ENCODE measurements at regions not wholly inside any gene's neighbourhood (a gene's known extent, or its start where the extent isn't known, plus 50 kb on each side); places are given as distances from the start of the nearest gene placed in this dataset.

GRCh38 chr18:56327191-56327885 is 311.1 kb downstream of the TXNL1 start:
- Histone ChIP-seq H3K27me3 (ENCODE audit: control insufficient read depth, insufficient read depth, low read length) (no peaks in the 10 kb centered on the region), H3K4me3 (ENCODE audit: low read length) (no peak overlapping the region), H3K4me1 (ENCODE audit: control insufficient read depth, insufficient read depth, low read length) (no peaks in the 10 kb centered on the region), H3K36me3 (ENCODE audit: control insufficient read depth, insufficient read depth, low read length) (no peaks in the 10 kb centered on the region), H3K9me3 (ENCODE audit: control insufficient read depth, insufficient read depth, low read length) (no peaks in the 10 kb centered on the region), H3K27ac (ENCODE audit: low read length) (no peak overlapping the region)
- no peak for DNase-seq (ENCODE audit: low read depth, low spot score)
- WGBS (ENCODE audit: insufficient coverage, insufficient read length) = no CpG with 5 or more reads among the region's 7 CpGs

DNA sequence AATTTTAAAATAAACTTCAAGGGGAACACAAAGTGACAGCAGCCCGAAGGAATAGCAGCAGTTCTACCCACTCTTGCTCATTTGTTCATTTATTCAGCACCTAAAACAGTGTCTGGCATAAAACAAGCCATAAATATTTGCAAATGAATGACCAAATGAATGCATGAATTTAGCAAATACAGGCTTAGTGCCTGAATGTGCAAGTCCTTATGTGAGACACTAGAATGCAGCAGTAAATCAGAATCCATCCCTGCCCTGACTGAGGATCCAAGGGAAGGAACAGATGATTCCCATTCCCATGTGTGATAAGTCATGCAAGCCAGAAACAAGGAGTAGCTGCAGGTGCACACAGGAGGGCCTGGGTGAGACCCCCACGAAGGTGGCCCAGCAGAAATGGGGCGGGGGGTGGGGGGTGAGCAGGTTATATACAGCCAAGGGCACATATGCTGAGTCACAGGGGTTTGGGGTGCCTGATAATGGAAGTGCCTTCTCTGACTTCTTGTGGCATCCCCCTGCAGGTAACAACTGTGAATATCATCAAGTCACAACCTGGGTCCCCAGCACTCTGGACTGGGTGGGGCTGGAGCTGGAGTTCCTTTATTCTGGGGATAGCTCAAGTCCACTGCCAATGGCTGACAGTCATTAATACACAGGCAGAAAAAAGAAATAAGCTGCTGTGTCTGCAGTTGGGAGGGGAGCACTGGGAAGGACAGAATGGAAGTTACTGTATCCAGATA is 311.9 kb downstream of the TXNL1 start:
- WGBS (ENCODE audit: insufficient coverage, insufficient read length) = no CpG with 5 or more reads among the region's 3 CpGs

DNA sequence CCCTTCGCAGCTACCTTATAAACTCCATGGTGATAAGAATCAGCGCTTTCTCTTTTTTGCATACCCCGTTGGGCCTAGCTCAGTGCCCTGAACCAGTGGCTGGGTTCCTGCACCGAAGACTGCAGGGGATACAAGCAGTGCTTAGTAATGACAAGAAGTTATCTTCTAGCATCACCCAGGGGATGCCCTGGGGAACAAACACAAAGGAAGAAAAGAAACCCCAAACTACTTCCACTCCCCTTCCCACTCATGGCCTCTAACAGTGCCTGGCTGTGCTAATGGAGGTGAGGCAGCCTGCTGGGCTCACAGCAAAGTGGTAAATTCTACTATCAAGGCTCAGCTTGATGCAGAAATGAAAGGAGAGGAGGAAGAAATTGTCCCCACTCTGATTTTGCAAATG is 314.7 kb downstream of the TXNL1 start:
- no peak overlapping the region for H3K27ac ChIP-seq (ENCODE audit: low read length)
- WGBS (ENCODE audit: insufficient coverage, insufficient read length) = no CpG with 5 or more reads among the region's 4 CpGs
- H3K4me3 ChIP-seq (ENCODE audit: low read length) = no peak overlapping the region
- no peaks in the 10 kb centered on the region for H3K36me3 ChIP-seq (ENCODE audit: control insufficient read depth, insufficient read depth, low read length)
- no peaks in the 10 kb centered on the region for H3K27me3 ChIP-seq (ENCODE audit: control insufficient read depth, insufficient read depth, low read length)
- no peaks in the 10 kb centered on the region for H3K9me3 ChIP-seq (ENCODE audit: control insufficient read depth, insufficient read depth, low read length)
- no peaks in the 10 kb centered on the region for H3K4me1 ChIP-seq (ENCODE audit: control insufficient read depth, insufficient read depth, low read length)
- no peak for DNase-seq (ENCODE audit: low read depth, low spot score)

More for the DNA sequence above, 311.9 kb downstream of the TXNL1 start:
- Histone ChIP-seq H3K4me3 (ENCODE audit: low read length) (no peak overlapping the region), H3K9me3 (ENCODE audit: control insufficient read depth, insufficient read depth, low read length) (no peaks in the 10 kb centered on the region), H3K4me1 (ENCODE audit: control insufficient read depth, insufficient read depth, low read length) (no peaks in the 10 kb centered on the region), H3K27ac (ENCODE audit: low read length) (no peak overlapping the region), H3K27me3 (ENCODE audit: control insufficient read depth, insufficient read depth, low read length) (no peaks in the 10 kb centered on the region), H3K36me3 (ENCODE audit: control insufficient read depth, insufficient read depth, low read length) (no peaks in the 10 kb centered on the region)
- DNase-seq (ENCODE audit: low read depth, low spot score) = no peak

DNA sequence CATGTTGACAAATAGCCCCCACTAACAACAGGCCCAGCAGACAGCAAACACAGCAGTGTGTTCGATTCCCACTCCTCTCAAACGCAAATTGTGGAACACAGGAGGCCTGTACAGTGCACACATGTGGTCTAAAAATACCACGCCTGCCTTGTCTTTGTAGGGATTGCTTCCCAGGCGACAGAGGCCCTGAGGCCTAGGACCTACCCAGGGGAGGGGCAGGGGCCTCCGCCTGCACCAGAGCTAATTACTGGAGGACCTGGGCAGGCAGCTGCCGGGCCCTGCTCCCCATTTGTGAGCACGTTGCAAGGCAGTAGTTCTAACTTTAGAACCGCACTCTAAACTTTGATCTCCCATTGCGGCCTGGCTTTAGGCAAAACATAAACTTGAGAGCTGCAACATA is 316.0 kb downstream of the TXNL1 start:
- Histone ChIP-seq H3K4me3 (ENCODE audit: low read length) (no peak overlapping the region), H3K9me3 (ENCODE audit: control insufficient read depth, insufficient read depth, low read length) (no peaks in the 10 kb centered on the region), H3K36me3 (ENCODE audit: control insufficient read depth, insufficient read depth, low read length) (no peaks in the 10 kb centered on the region), H3K27me3 (ENCODE audit: control insufficient read depth, insufficient read depth, low read length) (no peaks in the 10 kb centered on the region), H3K4me1 (ENCODE audit: control insufficient read depth, insufficient read depth, low read length) (no peaks in the 10 kb centered on the region), H3K27ac (ENCODE audit: low read length) (no peak overlapping the region)
- WGBS (ENCODE audit: insufficient coverage, insufficient read length) = no CpG with 5 or more reads among the region's 9 CpGs
- no peak for DNase-seq (ENCODE audit: low read depth, low spot score)

DNA sequence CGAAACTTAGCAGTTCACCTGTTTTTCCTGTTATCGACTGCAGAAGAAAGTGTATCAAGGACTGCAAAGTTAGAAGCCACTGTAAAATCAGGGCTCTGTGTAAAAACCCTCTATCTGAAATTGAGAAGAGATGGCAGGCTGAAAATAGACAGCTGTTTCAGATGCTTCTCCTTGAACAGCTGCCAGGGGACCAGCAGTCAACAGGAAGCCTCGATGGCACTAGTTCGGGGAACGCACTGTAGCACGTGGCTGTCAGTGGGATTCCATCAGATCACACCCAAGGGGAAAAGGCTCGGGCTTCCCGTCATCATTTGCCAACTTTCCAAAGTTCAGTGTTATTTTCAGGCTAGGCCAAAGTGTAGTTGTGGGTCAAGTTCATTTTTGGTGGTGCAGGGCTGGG is 316.9 kb downstream of the TXNL1 start:
- WGBS (ENCODE audit: insufficient coverage, insufficient read length) = no CpG with 5 or more reads among the region's 8 CpGs
- Histone ChIP-seq H3K4me3 (ENCODE audit: low read length) (no peak overlapping the region), H3K9me3 (ENCODE audit: control insufficient read depth, insufficient read depth, low read length) (no peaks in the 10 kb centered on the region), H3K27ac (ENCODE audit: low read length) (no peak overlapping the region), H3K36me3 (ENCODE audit: control insufficient read depth, insufficient read depth, low read length) (no peaks in the 10 kb centered on the region), H3K4me1 (ENCODE audit: control insufficient read depth, insufficient read depth, low read length) (no peaks in the 10 kb centered on the region), H3K27me3 (ENCODE audit: control insufficient read depth, insufficient read depth, low read length) (no peaks in the 10 kb centered on the region)
- no peak for DNase-seq (ENCODE audit: low read depth, low spot score)

DNA sequence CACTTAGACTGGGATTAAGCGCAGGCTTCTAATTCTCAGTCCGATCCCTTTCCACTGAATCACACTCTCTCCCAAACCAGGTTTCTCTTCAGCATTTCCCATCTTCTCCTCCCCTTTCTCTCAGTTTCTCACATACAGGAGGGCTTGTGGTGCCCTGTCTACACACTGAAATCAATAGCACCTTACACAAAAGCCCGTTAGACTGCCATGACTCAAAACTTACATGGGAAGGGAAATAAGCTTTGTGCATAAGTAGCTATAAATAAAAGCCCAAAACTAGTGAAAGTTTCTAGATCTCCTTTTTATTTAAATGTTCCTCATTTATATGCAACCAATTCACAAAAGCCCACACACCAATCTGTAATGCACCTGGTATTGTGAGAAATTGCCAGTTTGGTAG is 318.4 kb downstream of the TXNL1 start:
- H3K9me3 ChIP-seq (ENCODE audit: control insufficient read depth, insufficient read depth, low read length) = no peaks in the 10 kb centered on the region
- no peaks in the 10 kb centered on the region for H3K27me3 ChIP-seq (ENCODE audit: control insufficient read depth, insufficient read depth, low read length)
- no peak for DNase-seq (ENCODE audit: low read depth, low spot score)
- no peak overlapping the region for H3K27ac ChIP-seq (ENCODE audit: low read length)
- no peaks in the 10 kb centered on the region for H3K4me1 ChIP-seq (ENCODE audit: control insufficient read depth, insufficient read depth, low read length)
- no peak overlapping the region for H3K4me3 ChIP-seq (ENCODE audit: low read length)
- WGBS (ENCODE audit: insufficient coverage, insufficient read length) = no CpG with 5 or more reads among the region's 3 CpGs
- no peaks in the 10 kb centered on the region for H3K36me3 ChIP-seq (ENCODE audit: control insufficient read depth, insufficient read depth, low read length)

- Histone ChIP-seq H3K27me3 (ENCODE audit: control insufficient read depth, insufficient read depth, low read length) (no peaks in the 10 kb centered on the region), H3K36me3 (ENCODE audit: control insufficient read depth, insufficient read depth, low read length) (no peaks in the 10 kb centered on the region), H3K9me3 (ENCODE audit: control insufficient read depth, insufficient read depth, low read length) (no peaks in the 10 kb centered on the region), H3K4me3 (ENCODE audit: low read length) (no peak overlapping the region), H3K27ac (ENCODE audit: low read length) (no peak overlapping the region), H3K4me1 (ENCODE audit: control insufficient read depth, insufficient read depth, low read length) (no peaks in the 10 kb centered on the region)
- WGBS (ENCODE audit: insufficient coverage, insufficient read length) = no CpG with 5 or more reads among the region's 2 CpGs
- DNase-seq (ENCODE audit: low read depth, low spot score) = no peak
Measured at GRCh38 chr18:56316727-56317126, 321.7 kb downstream of the TXNL1 start.

- no peaks in the 10 kb centered on the region for H3K4me1 ChIP-seq (ENCODE audit: control insufficient read depth, insufficient read depth, low read length)
- H3K27me3 ChIP-seq (ENCODE audit: control insufficient read depth, insufficient read depth, low read length) = no peaks in the 10 kb centered on the region
- DNase-seq (ENCODE audit: low read depth, low spot score) = no peak
- no peak overlapping the region for H3K27ac ChIP-seq (ENCODE audit: low read length)
- H3K9me3 ChIP-seq (ENCODE audit: control insufficient read depth, insufficient read depth, low read length) = no peaks in the 10 kb centered on the region
- H3K36me3 ChIP-seq (ENCODE audit: control insufficient read depth, insufficient read depth, low read length) = no peaks in the 10 kb centered on the region
- WGBS (ENCODE audit: insufficient coverage, insufficient read length) = no CpG with 5 or more reads among the region's 1 CpG
- H3K4me3 ChIP-seq (ENCODE audit: low read length) = no peak overlapping the region
Measured at GRCh38 chr18:56315363-56315762, 323.0 kb downstream of the TXNL1 start.

DNA sequence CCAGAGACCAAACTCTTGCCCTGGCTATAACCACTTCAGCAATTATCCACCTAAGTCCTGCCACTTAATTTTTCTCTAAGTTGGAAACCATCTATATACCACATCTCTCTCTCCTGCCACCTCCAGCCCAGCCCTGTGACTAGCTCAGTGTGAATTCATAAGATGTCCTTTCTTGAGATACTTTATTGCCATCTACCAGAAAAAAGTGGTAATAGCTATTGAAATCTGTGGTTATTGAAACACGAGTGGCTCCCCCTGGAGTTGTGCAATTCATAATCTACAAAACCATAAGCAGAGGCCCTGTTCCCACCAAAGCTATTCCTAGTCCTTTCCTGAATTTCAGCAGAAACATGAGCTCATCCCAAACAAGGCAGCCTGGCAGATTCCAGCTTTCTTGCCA is 324.0 kb downstream of the TXNL1 start:
- Histone ChIP-seq H3K9me3 (ENCODE audit: control insufficient read depth, insufficient read depth, low read length) (no peaks in the 10 kb centered on the region), H3K27ac (ENCODE audit: low read length) (no peak overlapping the region), H3K36me3 (ENCODE audit: control insufficient read depth, insufficient read depth, low read length) (no peaks in the 10 kb centered on the region), H3K4me1 (ENCODE audit: control insufficient read depth, insufficient read depth, low read length) (no peaks in the 10 kb centered on the region), H3K27me3 (ENCODE audit: control insufficient read depth, insufficient read depth, low read length) (no peaks in the 10 kb centered on the region), H3K4me3 (ENCODE audit: low read length) (no peak overlapping the region)
- DNase-seq (ENCODE audit: low read depth, low spot score) = no peak
- no CpG with 5 or more reads among the region's 1 CpG for WGBS (ENCODE audit: insufficient coverage, insufficient read length)

DNA sequence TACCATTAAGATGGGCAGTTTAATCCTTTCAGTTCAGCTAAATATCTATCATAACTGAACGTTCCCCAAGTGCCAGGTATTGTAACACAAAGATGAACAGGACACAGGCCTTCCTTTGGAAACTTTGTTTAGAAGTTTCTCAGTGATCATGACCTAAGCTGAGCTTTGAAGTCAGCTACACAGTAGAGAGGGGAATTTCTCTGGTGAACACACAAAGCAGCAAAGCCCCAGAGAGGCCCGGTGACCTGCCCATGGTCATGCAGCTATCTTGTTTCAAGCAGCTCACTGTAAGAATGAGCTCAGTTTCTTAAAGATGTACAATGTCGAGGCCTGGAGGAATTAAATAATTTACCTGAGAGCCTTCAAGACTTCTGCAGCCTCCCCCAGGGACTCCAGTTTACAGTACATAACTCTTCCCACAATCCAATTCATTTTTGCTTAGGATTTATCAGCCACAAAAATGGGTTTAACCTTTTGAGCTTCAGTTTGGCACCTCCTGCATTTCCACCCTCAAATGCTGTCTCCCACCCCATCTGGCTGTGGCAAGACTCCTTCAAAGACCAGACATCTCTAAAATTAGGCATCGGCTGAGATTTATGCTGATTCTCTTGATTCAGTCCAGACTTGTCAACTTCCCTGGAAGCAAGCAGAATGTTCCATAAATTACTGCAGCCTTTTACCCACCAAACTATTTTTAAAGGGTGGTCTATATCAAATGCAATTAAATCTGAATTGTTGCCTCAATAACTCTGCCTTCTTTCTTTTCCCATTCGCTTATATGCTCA is 325.6 kb downstream of the TXNL1 start:
- no peak overlapping the region for H3K4me3 ChIP-seq (ENCODE audit: low read length)
- no peaks in the 10 kb centered on the region for H3K4me1 ChIP-seq (ENCODE audit: control insufficient read depth, insufficient read depth, low read length)
- H3K27ac ChIP-seq (ENCODE audit: low read length) = no peak overlapping the region
- no peaks in the 10 kb centered on the region for H3K9me3 ChIP-seq (ENCODE audit: control insufficient read depth, insufficient read depth, low read length)
- no CpG with 5 or more reads among the region's 5 CpGs for whole genome bisulfite sequencing (ENCODE audit: insufficient coverage, insufficient read length)
- no peak for DNase-seq (ENCODE audit: low read depth, low spot score)
- no peaks in the 10 kb centered on the region for H3K36me3 ChIP-seq (ENCODE audit: control insufficient read depth, insufficient read depth, low read length)
- H3K27me3 ChIP-seq (ENCODE audit: control insufficient read depth, insufficient read depth, low read length) = no peaks in the 10 kb centered on the region
